Common myeloid progenitor, CD34-positive (primary cell): ENCODE measurements at regions not wholly inside any gene's neighbourhood (a gene's known extent, or its start where the extent isn't known, plus 50 kb on each side); places are given as distances from the start of the nearest gene placed in this dataset.

ENCODE experiments used
- CTCF ChIA-PET: fragments of 350-600 bp; sonication (Branson Sonifier 250); formaldehyde crosslinking; loops from one replicate; lab custom pipeline; 2021; ENCODE audit warnings: antibody characterized with exemption; lab: Charles Lee
- POLR2A ChIA-PET: fragments of 350-600 bp; sonication (Branson Sonifier 250); formaldehyde crosslinking; loops from one replicate; lab custom pipeline; 2021; ENCODE audit warnings: antibody characterized with exemption; lab: Charles Lee
- DNase-seq, 3 donors: peaks; one replicate each; pipeline versions ENCODE4 v3.0.0 to v3.0.0-alpha.2; 2013
- H3K27ac ChIP-seq, 2 experiments: 1 replicate in 1 of 2; 2 replicates in 1 of 2; pipeline ENCODE4 v1.7.0; 2013; ENCODE audit warnings: inconsistent platforms in 2 of 2, low read length in 2 of 2, mild to moderate bottlenecking in 2 of 2, low read depth in 1 of 2, moderate library complexity in 1 of 2; ENCODE audit not compliant: severe bottlenecking in 2 of 2, insufficient read depth in 1 of 2, poor library complexity in 1 of 2
- H3K27me3 ChIP-seq, 5 experiments: replicated peaks in 2 of 5; 1 replicate in 3 of 5; 2 replicates in 2 of 5; pipeline versions ENCODE4 v1.6.1 to v1.7.0; 2013; ENCODE audit warnings: low read length in 4 of 5, mild to moderate bottlenecking in 2 of 5, moderate library complexity in 2 of 5, inconsistent platforms in 1 of 5; ENCODE audit not compliant: insufficient read depth in 5 of 5, control insufficient read depth in 4 of 5
- H3K36me3 ChIP-seq, 4 experiments: 1 replicate in 2 of 4; 2 replicates in 2 of 4; pipeline versions ENCODE4 v1.6.1 to v1.7.0; 2013; ENCODE audit warnings: low read length in 3 of 4, control low read depth in 1 of 4, mild to moderate bottlenecking in 1 of 4; ENCODE audit not compliant: control insufficient read depth in 4 of 4, insufficient read depth in 4 of 4
- H3K4me1 ChIP-seq, 4 experiments: 1 replicate in 3 of 4; 2 replicates in 1 of 4; pipeline versions ENCODE4 v1.6.1 to v1.7.1; 2013; ENCODE audit warnings: low read length in 3 of 4, mild to moderate bottlenecking in 3 of 4, control low read depth in 1 of 4, inconsistent platforms in 1 of 4, moderate library complexity in 1 of 4; ENCODE audit not compliant: control insufficient read depth in 4 of 4, insufficient read depth in 4 of 4; ENCODE audit errors: control extremely low read depth in 1 of 4
- H3K4me3 ChIP-seq, 7 experiments: 1 replicate in 4 of 7; 2 replicates in 3 of 7; pipeline versions ENCODE4 v1.5.1 to v1.7.0; 2013; ENCODE audit warnings: mild to moderate bottlenecking in 7 of 7, low read length in 6 of 7, moderate library complexity in 6 of 7, inconsistent platforms in 2 of 7, low read depth in 2 of 7, control low read depth in 1 of 7; ENCODE audit not compliant: insufficient read depth in 4 of 7, control insufficient read depth in 1 of 7; ENCODE audit errors: extremely low read depth in 1 of 7
- H3K9me3 ChIP-seq, 5 experiments: 1 replicate in 4 of 5; 2 replicates in 1 of 5; pipeline versions ENCODE4 v1.6.1 to v1.7.1; 2013; ENCODE audit warnings: low read length in 4 of 5, mild to moderate bottlenecking in 2 of 5, inconsistent platforms in 1 of 5, low read depth in 1 of 5, moderate library complexity in 1 of 5; ENCODE audit not compliant: control insufficient read depth in 4 of 5, insufficient read depth in 2 of 5; ENCODE audit errors: control extremely low read depth in 1 of 5
- WGBS: methylation state at CpG from one replicate; pipeline ENCODE4 v1.1.5; 2013; ENCODE audit not compliant: insufficient coverage; 5-methylcytosine and 5-hydroxymethylcytosine counted together

DNA sequence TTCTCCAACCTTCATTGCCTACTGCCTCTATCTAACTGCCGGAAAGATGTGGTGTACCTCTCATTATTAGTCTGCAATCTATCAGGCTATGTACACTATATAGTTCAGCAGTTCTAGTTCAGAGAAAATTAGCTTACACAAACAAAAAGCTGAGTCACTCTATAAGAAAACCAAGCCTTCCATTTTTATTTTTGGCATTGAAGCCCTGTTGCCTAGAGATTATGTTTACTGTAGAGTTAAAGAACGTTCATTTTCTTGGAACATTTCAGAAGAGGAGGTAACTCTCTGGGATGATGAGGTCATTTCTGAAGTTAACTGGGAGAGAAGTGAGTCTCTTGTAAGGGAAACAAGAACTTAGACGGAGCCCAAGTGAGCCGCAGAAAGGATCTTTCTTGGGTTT lies 133.5 kb downstream of the FAM124B start:
- H3K4me1 ChIP-seq = peaks cover 0 to 4% (median 1%) of the 10 kb centered on the region in 4 experiments
- no peak overlapping the region for H3K27ac ChIP-seq
- POLR2A ChIA-PET = no interaction called here
- peak in 2 of 3 donors; percentile 11 to 28 for DNase-seq
- no peaks in the 10 kb centered on the region for H3K9me3 ChIP-seq
- H3K36me3 ChIP-seq = no peaks in the 10 kb centered on the region
- no peak overlapping the region for H3K4me3 ChIP-seq
- CTCF ChIA-PET = no interaction called here
- no peaks in the 10 kb centered on the region for H3K27me3 ChIP-seq
- WGBS = 56% methylated on average over 2 of the region's 4 CpGs

DNA sequence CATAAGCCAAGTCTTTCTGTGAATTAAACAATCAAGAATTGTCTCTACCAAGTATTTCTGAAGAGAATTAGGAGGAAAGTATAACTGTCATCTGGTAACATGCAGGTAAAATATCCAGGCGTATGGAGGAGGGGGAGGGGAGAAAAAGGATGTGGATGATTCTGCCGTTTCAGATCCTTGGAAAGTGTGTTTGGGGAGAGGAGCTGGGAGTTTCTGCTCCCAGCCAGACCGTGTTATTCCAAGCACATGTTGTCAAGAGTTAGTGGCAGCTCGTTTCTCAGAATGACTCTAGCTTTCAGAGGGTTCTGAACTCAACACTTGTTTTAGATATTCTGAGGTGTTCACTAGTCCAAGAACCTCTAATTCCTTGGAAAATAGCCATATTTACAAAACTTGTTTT lies 137.6 kb downstream of the FAM124B start:
- POLR2A ChIA-PET = no interaction called here
- Histone ChIP-seq H3K36me3 (no peaks in the 10 kb centered on the region), H3K27ac (no peak overlapping the region), H3K4me3 (no peak overlapping the region), H3K27me3 (no peaks in the 10 kb centered on the region), H3K9me3 (no peaks in the 10 kb centered on the region), H3K4me1 (peaks cover 0 to 11% (median 6%) of the 10 kb centered on the region in 4 experiments)
- DNase-seq = no peak
- 91% methylated on average over 2 of the region's 4 CpGs for WGBS
- CTCF ChIA-PET = no interaction called here

DNA sequence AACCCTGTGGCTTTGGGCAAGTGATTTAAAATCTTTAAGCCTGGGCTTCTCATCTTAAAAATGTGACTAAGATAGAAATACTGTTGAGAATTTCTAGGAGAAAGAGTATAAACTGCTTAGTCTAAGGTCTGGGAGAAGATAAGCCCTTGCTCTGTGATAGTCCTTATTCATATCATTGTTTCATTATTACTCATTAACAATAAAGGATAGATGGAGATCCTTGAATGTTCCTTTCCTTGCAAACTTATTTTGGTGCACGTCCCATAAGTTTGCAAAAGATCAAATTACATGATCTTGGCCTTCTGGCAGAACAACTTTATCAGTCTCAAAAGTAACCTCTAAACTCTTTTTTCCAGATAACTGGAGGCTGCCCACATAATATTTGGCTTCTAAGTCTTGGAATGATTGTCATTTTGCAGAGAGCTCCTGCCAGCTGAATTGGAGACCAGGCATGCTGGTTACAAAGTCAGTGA lies 138.3 kb downstream of the FAM124B start:
- no peaks in the 10 kb centered on the region for H3K36me3 ChIP-seq
- H3K4me3 ChIP-seq = no peak overlapping the region
- no peak for DNase-seq
- WGBS = no CpG with 5 or more reads among the region's 1 CpG
- CTCF ChIA-PET = interaction anchor here (1.1 kb wide), 1 partner anchor 20 kb away, joined by 3 read pairs; no protein-coding TSS in a partner anchor
- H3K27ac ChIP-seq = no peak overlapping the region
- peaks cover 0 to 11% (median 5%) of the 10 kb centered on the region in 4 experiments for H3K4me1 ChIP-seq
- no peaks in the 10 kb centered on the region for H3K27me3 ChIP-seq
- POLR2A ChIA-PET = no interaction called here
- H3K9me3 ChIP-seq = no peaks in the 10 kb centered on the region

DNA sequence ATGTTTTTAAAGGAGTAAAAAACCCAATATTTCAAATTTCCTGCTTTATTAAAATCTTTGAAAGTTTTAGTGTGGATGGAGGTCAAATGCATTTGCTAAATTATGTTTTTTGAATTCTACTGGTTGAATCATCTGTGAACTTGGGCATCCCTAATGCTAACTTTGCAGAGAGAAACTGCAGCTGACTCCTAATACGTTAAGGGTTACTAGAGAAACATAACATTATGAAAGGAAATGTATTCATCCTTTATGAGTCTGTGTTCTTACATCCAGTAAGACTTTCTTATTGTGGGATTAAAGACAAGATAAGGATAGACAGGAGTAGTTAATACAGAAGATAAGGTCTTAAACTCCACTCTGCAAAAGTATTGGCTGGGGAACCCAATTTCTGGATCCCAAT lies 140.6 kb downstream of the FAM124B start:
- POLR2A ChIA-PET = no interaction called here
- no CpG with 5 or more reads among the region's 1 CpG for WGBS
- CTCF ChIA-PET = no interaction called here
- Histone ChIP-seq H3K27ac (no peak overlapping the region), H3K27me3 (no peaks in the 10 kb centered on the region), H3K9me3 (no peaks in the 10 kb centered on the region), H3K4me1 (peaks cover 0 to 9% (median 4%) of the 10 kb centered on the region in 4 experiments), H3K4me3 (no peak overlapping the region), H3K36me3 (no peaks in the 10 kb centered on the region)
- no peak for DNase-seq

DNA sequence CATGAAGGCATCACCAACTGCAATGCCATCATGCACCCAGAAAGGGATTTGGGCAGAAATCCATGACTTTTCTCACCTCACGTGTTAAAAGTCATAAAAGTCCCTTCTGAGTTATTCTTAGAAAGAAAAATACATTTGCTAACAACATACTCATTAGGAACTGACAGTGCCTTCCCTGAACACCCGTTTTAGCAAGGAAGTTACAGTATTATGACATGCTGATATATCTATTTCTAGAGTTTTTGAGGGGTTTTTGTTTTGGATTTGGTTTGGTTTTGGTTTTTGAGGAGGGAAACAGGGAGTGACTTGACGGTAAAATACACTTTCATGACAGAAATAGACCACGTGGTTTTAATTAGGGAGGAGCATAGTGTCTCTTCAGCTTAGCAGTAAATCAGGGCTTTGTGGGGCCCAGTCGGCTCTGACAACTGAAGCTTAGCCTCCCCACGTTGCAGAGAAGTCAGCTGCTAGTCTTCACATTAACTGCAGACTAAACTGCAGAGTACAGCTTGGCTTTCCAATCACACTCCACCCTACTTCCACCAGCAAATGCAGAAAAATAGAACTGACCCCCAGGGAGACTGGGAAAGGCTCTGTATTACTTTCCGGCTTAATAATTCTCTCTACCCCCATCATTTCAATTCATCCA lies 141.4 kb downstream of the FAM124B start:
- Histone ChIP-seq H3K27ac (no peak overlapping the region), H3K9me3 (no peaks in the 10 kb centered on the region), H3K27me3 (no peaks in the 10 kb centered on the region), H3K4me3 (no peak overlapping the region), H3K4me1 (peaks cover 0 to 9% (median 4%) of the 10 kb centered on the region in 4 experiments), H3K36me3 (no peaks in the 10 kb centered on the region)
- ChIA-PET CTCF (no interaction called here), POLR2A (no interaction called here)
- peak in 2 of 3 donors; percentile 28 to 48 for DNase-seq
- 24% methylated on average over 5 of the region's 7 CpGs for WGBS

DNA sequence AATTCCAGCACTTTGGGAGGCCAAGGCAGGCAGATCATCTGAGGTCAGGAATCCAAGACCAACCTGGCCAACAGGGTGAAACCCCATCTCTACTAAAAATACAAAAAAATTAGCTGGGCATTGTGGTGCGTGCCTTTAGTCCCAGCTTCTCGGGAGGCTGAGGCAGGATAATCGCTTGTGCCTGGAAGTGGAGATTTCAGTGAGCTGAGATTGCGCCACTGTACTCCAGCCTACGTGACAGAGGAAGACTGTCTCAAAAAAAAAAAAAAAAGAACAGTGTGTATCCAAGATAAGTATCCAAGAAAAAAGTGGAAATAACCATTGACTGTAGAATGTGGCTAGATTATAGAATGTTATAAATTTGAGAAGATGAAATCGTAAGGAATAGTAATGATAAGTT lies 142.1 kb downstream of the FAM124B start:
- H3K4me1 ChIP-seq = peaks cover 0 to 9% (median 4%) of the 10 kb centered on the region in 4 experiments
- CTCF ChIA-PET = no interaction called here
- no peak overlapping the region for H3K27ac ChIP-seq
- DNase-seq = no peak
- no peaks in the 10 kb centered on the region for H3K9me3 ChIP-seq
- WGBS = 93% methylated on average over 4 of the region's 6 CpGs
- no peak overlapping the region for H3K4me3 ChIP-seq
- no peaks in the 10 kb centered on the region for H3K27me3 ChIP-seq
- POLR2A ChIA-PET = no interaction called here
- no peaks in the 10 kb centered on the region for H3K36me3 ChIP-seq

DNA sequence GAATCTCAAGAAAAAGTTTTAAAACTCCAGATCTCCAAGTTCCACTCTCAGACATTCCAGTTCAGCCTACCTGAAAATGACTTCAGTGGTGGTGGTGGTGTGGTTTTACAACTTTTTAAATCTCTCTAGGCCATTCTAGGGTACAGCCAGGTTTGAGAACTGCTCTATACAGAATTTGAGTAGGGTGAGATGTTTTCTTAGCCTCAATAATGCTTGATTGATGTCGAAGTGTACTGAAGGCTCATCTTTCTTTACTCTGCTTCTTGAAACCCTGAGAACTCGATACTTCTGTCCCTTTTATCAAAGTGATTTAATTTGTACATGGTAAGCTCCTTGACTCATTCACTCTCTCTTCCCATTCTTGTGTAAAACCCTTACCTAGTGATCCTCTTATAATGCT lies 143.8 kb downstream of the FAM124B start:
- CTCF ChIA-PET = interaction anchor here (0.6 kb wide), 1 partner anchor 369 kb away, joined by 3 read pairs; no protein-coding TSS in a partner anchor
- Histone ChIP-seq H3K36me3 (no peaks in the 10 kb centered on the region), H3K4me1 (peaks cover 0 to 9% (median 4%) of the 10 kb centered on the region in 4 experiments), H3K9me3 (no peaks in the 10 kb centered on the region), H3K4me3 (no peak overlapping the region), H3K27ac (no peak overlapping the region), H3K27me3 (peaks cover 0 to 3% (median 0%) of the 10 kb centered on the region in 5 experiments)
- 83% methylated on average over 1 of the region's 2 CpGs for WGBS
- DNase-seq = no peak
- POLR2A ChIA-PET = no interaction called here
